OCI-LY7 (cell line): ENCODE measurements at regions not wholly inside any gene's neighbourhood (a gene's known extent, or its start where the extent isn't known, plus 50 kb on each side); places are given as distances from the start of the nearest gene placed in this dataset.

Experiments used
- CTCF ChIP-seq: fragments of 200-600 bp; sonication (generic); conservative IDR thresholded peaks from 2 replicates; pipeline ENCODE4 v1.5.1; 2014; ENCODE audit warnings: mild to moderate bottlenecking, antibody characterized with exemption, low read length, moderate library complexity, mixed read lengths
- EZH2phosphoT487 ChIP-seq: fragments of 200-600 bp; sonication (generic); IDR thresholded peaks from 2 replicates; pipeline ENCODE4 v1.6.1; 2018; ENCODE audit warnings: low read depth, borderline replicate concordance, mild to moderate bottlenecking, mixed run types, antibody characterized with exemption, low read length, moderate library complexity, mixed read lengths

DNA sequence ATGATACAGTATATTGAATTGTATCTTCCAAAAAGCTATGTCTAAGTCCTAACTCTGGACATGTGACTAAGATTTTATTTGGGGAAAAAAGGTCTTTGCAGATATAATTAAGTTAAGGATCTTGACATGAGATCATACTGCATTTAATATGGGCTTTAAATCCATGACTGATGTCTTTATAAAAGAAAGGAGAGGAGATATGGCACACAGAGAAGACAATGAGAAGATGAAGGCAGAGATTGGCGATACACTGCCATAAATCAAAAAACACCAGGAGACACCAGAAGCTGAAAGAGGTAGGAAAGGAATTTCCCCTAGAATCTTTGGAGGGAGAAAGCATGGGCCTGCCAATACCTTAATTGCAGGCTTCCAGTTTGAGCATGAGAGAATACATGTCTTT, 1450.2 kb downstream of the HACE1 start:
- no peak for TF ChIP-seq CTCF
- TF ChIP-seq EZH2phosphoT487, result no peak
